ENCODE measurements at regions not wholly inside any gene's neighbourhood (a gene's known extent, or its start where the extent isn't known, plus 50 kb on each side); places are given as distances from the start of the nearest gene placed in this dataset.

DNA sequence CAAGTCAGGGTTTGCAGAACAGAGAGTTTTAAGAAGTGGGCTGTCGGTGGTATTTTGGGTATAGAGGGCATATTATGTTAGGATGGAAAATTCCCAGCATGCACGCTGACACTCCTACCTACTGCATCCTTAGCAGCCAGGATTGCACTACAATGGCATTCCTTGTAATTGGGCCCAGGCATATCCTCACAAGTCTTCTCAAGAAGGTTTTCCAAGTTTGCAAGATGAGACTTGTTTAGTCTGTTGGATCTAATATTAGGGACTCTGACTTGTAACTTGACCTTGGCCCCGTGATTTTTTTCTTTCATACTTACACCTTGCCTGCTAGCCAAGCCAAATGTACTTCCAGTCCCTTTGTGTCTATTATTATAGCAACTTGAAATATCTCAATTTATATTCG lies 335.7 kb upstream of the HTR2A start:
- TF ChIP-seq, protein P1, sequence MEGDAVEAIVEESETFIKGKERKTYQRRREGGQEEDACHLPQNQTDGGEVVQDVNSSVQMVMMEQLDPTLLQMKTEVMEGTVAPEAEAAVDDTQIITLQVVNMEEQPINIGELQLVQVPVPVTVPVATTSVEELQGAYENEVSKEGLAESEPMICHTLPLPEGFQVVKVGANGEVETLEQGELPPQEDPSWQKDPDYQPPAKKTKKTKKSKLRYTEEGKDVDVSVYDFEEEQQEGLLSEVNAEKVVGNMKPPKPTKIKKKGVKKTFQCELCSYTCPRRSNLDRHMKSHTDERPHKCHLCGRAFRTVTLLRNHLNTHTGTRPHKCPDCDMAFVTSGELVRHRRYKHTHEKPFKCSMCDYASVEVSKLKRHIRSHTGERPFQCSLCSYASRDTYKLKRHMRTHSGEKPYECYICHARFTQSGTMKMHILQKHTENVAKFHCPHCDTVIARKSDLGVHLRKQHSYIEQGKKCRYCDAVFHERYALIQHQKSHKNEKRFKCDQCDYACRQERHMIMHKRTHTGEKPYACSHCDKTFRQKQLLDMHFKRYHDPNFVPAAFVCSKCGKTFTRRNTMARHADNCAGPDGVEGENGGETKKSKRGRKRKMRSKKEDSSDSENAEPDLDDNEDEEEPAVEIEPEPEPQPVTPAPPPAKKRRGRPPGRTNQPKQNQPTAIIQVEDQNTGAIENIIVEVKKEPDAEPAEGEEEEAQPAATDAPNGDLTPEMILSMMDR (IDR thresholded peaks at IDR 0.05; ENCODE audit: insufficient read depth, low read length, poor library complexity, severe bottlenecking): no peak
- Histone ChIP-seq H3K27me3 (ENCODE audit: control insufficient read depth, insufficient read depth, low read length) (no peaks in the 10 kb centered on the region), H3K36me3 (ENCODE audit: control insufficient read depth, insufficient read depth, low read length) (no peaks in the 10 kb centered on the region), H3K4me3 (ENCODE audit: low read depth, low read length) (no peak overlapping the region)
- DNase-seq (ENCODE audit: low read depth): no peak

DNA sequence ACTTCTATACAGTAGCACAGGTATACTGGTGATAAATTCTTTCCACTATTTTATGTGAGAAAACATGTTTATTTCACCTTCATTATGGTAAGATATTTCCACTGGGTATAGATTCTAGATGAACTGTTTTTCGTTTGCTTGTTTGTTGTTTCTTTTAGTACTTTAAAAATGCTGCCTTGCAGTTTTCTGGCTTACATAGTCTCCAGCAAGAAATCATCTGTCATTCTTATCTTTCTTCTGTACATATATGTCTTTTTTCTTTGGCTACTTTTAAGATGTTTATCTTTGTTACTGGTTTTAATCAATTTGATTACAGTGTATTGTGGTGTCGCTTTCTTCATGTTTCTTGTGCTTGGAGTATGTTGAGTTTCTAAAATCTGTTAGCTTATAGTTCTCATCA lies 333.3 kb upstream of the HTR2A start:
- H3K27me3 ChIP-seq (ENCODE audit: control insufficient read depth, insufficient read depth, low read length): no peaks in the 10 kb centered on the region
- H3K4me3 ChIP-seq (ENCODE audit: low read depth, low read length): no peak overlapping the region
- H3K36me3 ChIP-seq (ENCODE audit: control insufficient read depth, insufficient read depth, low read length): no peaks in the 10 kb centered on the region
- no peak for DNase-seq (ENCODE audit: low read depth)
- TF ChIP-seq, protein P1 (IDR thresholded peaks at IDR 0.05; ENCODE audit: insufficient read depth, low read length, poor library complexity, severe bottlenecking): no peak

DNA sequence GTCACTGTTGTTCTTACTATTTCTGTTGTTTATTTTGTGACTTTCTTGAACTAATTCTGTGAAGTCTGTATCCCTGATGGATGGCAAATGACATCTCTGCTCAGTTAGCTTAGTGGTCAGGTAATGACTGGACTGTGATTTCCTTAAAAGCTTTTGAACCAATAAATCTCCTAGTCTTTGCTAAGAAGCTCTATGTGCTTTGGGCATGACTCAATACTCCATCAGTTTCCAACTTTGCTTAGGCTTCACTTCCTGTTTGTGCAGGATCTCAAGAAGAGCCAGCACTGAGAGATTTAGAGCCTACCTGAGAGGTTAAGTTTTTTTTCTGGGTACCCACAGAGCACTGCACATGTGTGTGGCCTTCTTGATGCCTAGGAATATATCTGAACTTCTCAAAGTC lies 329.7 kb upstream of the HTR2A start:
- no peak overlapping the region for H3K4me3 ChIP-seq (ENCODE audit: low read depth, low read length)
- TF ChIP-seq, protein P1 (IDR thresholded peaks at IDR 0.05; ENCODE audit: insufficient read depth, low read length, poor library complexity, severe bottlenecking): no peak
- DNase-seq (ENCODE audit: low read depth): no peak

DNA sequence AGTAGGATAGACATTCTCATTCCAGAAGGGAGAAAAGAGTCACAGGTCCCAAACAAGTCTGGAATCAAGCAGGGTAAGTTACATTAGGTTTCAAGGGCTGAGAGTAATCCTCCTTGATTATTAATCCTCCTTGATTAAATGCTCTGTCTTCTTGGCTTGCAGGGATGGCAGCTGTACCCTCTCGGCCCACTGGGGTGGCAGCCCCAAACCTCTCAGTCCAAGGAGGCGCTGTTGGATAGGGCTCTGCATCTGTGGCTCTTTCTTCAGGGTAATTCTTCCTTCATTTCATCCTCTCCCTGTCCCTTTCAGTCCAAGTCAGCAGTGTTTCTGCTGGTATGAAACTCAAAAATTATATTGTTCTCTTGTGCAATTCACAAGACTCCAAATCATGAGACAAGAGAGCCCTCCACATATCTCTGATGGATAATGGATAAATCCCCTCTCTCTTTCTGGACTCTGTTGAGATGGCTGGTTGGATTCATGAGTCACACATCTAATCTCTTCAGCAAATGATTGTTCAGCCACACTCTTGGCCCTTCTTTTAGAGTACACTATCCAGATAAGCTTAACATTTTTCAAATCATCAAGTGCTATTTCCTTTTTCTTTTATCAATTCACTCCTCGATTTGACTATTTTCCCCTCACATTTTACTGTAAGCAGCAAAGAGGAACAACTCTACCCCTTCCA lies 323.7 kb upstream of the HTR2A start:
- Histone ChIP-seq H3K4me3 (ENCODE audit: low read depth, low read length) (no peak overlapping the region), H3K36me3 (ENCODE audit: control insufficient read depth, insufficient read depth, low read length) (no peaks in the 10 kb centered on the region), H3K27me3 (ENCODE audit: control insufficient read depth, insufficient read depth, low read length) (no peaks in the 10 kb centered on the region)
- TF ChIP-seq, protein P1 (IDR thresholded peaks at IDR 0.05; ENCODE audit: insufficient read depth, low read length, poor library complexity, severe bottlenecking): no peak
- no peak for DNase-seq (ENCODE audit: low read depth)

More for the DNA sequence above, 329.7 kb upstream of the HTR2A start:
- H3K36me3 ChIP-seq (ENCODE audit: control insufficient read depth, insufficient read depth, low read length): no peaks in the 10 kb centered on the region
- no peaks in the 10 kb centered on the region for H3K27me3 ChIP-seq (ENCODE audit: control insufficient read depth, insufficient read depth, low read length)

DNA sequence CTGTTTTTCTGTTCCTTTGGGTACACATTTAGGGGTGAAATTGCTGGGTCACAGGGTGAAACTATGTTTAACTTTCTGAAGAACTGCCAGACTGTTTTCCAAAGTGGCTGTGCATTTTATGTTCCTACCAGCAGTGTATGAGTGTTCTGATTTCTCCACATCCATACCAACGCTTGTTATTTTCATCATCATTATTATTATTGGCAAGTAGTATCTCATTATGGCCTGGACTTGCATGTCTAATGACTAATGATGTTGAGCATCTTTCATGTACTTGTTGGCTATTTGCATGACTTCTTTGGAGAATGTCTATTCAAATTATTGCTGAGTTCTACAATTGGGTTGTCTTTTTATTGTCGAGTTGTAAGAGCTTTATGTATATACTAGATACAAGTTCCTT lies 321.8 kb upstream of the HTR2A start:
- Histone ChIP-seq H3K36me3 (ENCODE audit: control insufficient read depth, insufficient read depth, low read length) (no peaks in the 10 kb centered on the region), H3K4me3 (ENCODE audit: low read depth, low read length) (no peak overlapping the region), H3K27me3 (ENCODE audit: control insufficient read depth, insufficient read depth, low read length) (no peaks in the 10 kb centered on the region)
- DNase-seq (ENCODE audit: low read depth): no peak
- TF ChIP-seq, protein P1 (IDR thresholded peaks at IDR 0.05; ENCODE audit: insufficient read depth, low read length, poor library complexity, severe bottlenecking): no peak

Measured in kidney epithelial cell (primary cell).